ENCODE measurements at regions not wholly inside any gene's neighbourhood (a gene's known extent, or its start where the extent isn't known, plus 50 kb on each side); places are given as distances from the start of the nearest gene placed in this dataset.

DNA sequence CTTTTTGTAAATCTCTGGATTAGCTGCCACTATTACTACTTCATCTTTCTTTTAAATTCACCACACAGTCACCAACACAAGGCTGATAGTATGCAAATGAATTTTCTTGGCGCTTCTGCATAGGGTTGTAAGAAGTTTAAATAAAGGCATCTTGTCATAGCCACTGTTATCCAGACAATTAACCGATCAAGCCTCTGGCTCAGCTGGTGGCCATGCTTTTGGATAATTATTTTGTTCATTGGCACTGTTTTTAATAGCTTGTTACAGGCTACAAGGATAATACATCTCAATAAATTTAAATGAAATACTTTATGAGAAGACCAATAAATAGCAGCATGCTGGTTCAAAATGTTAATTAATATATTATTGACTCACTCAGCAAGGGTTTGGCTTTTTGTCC is 1261.0 kb downstream of the FAM181B start:
- no peaks in the 10 kb centered on the region for H3K27me3 ChIP-seq (ENCODE audit: control insufficient read depth, insufficient read depth, low read length, poor library complexity, severe bottlenecking)

DNA sequence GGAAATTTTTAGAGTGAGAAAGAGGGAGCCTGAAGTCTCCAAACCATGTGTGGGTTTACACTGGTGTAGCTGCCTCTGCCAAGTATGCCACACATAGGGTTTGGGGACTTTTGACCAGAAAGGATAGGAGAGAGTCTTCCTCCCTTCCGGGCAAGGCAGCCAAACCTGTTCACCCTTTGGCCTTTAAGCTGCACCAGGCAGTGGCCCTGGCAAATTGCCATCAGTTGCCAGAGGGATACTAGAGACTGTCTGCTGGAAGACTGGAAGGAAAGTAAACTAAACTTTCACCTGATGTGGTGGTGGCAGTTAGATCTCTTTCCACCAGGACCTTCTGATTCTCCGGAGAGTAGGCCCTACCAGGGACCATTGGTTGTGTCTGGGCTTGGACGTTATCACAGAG is 1263.2 kb downstream of the FAM181B start:
- Histone ChIP-seq H3K27me3 (ENCODE audit: control insufficient read depth, insufficient read depth, low read length, poor library complexity, severe bottlenecking) (no peaks in the 10 kb centered on the region), H3K9ac (ENCODE audit: extremely low read depth, low read length, poor library complexity, severe bottlenecking) (no peak overlapping the region), H3K4me3 (ENCODE audit: low read length) (peak overlapping the region; percentile 9), H3K36me3 (ENCODE audit: control insufficient read depth, insufficient read depth, low read length) (no peaks in the 10 kb centered on the region), H3K9me3 (ENCODE audit: control insufficient read depth, low read length) (no peaks in the 10 kb centered on the region), H3K4me1 (ENCODE audit: control insufficient read depth, insufficient read depth, low read length) (peaks cover 3% of the 10 kb centered on the region), H3K27ac (ENCODE audit: low read depth, low read length) (no peak overlapping the region)
- Mint-ChIP-seq H3K36me3 (ENCODE audit: low read depth) (no peaks in the 10 kb centered on the region), H3K4me3 (no peak overlapping the region), H3K9me3 (no peaks in the 10 kb centered on the region), H3K27me3 (ENCODE audit: insufficient read depth) (no peaks in the 10 kb centered on the region), H3K27ac (peak overlapping the region; percentile 28), H3K4me1 (peaks cover 40% of the 10 kb centered on the region)
- WGBS, 2 experiments (ENCODE audit: insufficient coverage in 1 of 2, insufficient read length in 1 of 2), result 92 to 100% methylated on average over 3 of the region's 3 CpGs
- TF ChIP-seq, protein P1, sequence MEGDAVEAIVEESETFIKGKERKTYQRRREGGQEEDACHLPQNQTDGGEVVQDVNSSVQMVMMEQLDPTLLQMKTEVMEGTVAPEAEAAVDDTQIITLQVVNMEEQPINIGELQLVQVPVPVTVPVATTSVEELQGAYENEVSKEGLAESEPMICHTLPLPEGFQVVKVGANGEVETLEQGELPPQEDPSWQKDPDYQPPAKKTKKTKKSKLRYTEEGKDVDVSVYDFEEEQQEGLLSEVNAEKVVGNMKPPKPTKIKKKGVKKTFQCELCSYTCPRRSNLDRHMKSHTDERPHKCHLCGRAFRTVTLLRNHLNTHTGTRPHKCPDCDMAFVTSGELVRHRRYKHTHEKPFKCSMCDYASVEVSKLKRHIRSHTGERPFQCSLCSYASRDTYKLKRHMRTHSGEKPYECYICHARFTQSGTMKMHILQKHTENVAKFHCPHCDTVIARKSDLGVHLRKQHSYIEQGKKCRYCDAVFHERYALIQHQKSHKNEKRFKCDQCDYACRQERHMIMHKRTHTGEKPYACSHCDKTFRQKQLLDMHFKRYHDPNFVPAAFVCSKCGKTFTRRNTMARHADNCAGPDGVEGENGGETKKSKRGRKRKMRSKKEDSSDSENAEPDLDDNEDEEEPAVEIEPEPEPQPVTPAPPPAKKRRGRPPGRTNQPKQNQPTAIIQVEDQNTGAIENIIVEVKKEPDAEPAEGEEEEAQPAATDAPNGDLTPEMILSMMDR (conservative IDR thresholded peaks at IDR 0.05), result no peak
- DNase-seq, result peak; percentile 40

More for the DNA sequence above, 1261.0 kb downstream of the FAM181B start:
- Mint-ChIP-seq H3K4me1 (peaks cover 40% of the 10 kb centered on the region), H3K4me3 (no peak overlapping the region), H3K27ac (no peak overlapping the region), H3K36me3 (ENCODE audit: low read depth) (no peaks in the 10 kb centered on the region), H3K9me3 (no peaks in the 10 kb centered on the region), H3K27me3 (ENCODE audit: insufficient read depth) (no peaks in the 10 kb centered on the region)
- Histone ChIP-seq H3K9ac (ENCODE audit: extremely low read depth, low read length, poor library complexity, severe bottlenecking) (no peak overlapping the region), H3K27ac (ENCODE audit: low read depth, low read length) (no peak overlapping the region), H3K4me1 (ENCODE audit: control insufficient read depth, insufficient read depth, low read length) (peaks cover 3% of the 10 kb centered on the region), H3K9me3 (ENCODE audit: control insufficient read depth, low read length) (no peaks in the 10 kb centered on the region), H3K4me3 (ENCODE audit: low read length) (no peak overlapping the region), H3K36me3 (ENCODE audit: control insufficient read depth, insufficient read depth, low read length) (no peaks in the 10 kb centered on the region)
- 100% methylated on average over 1 of the region's 2 CpGs; no CpG with 5 or more reads in 1 of the 2 experiments for WGBS, 2 experiments (ENCODE audit: insufficient coverage in 1 of 2, insufficient read length in 1 of 2)
- TF ChIP-seq, protein P1 (conservative IDR thresholded peaks at IDR 0.05), result no peak
- DNase-seq, result no peak

DNA sequence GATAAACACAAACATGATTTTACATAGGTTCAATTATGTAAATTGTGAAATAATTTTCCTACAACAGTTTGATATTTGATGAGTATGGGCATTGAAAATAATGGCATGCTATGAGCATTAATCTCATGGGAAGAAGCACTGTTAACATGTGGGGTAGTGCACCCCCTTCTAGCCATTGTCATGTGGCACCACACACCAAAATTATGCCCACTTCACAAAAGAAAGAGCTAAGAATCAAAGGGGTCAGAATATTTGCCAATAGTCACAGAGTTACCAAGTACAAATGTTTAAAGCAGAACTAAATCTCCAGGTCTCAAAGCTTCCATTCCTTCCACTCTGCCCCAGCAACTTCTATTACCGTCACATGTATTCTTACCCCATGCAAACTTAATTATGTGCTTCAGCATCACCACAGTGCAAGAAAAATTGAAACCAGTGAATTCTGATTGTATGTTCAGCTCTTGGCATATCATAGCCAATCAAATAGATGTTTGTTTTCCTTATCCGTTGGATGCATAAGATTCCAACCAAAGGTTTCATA is 1273.8 kb downstream of the FAM181B start:
- H3K9me3 Mint-ChIP-seq, result no peaks in the 10 kb centered on the region

More for the DNA sequence above, 1273.8 kb downstream of the FAM181B start:
- H3K27me3 Mint-ChIP-seq (ENCODE audit: insufficient read depth), result no peaks in the 10 kb centered on the region
- Histone ChIP-seq H3K27me3 (ENCODE audit: control insufficient read depth, insufficient read depth, low read length, poor library complexity, severe bottlenecking) (no peaks in the 10 kb centered on the region), H3K4me1 (ENCODE audit: control insufficient read depth, insufficient read depth, low read length) (no peaks in the 10 kb centered on the region), H3K9ac (ENCODE audit: extremely low read depth, low read length, poor library complexity, severe bottlenecking) (no peak overlapping the region), H3K27ac (ENCODE audit: low read depth, low read length) (no peak overlapping the region), H3K9me3 (ENCODE audit: control insufficient read depth, low read length) (no peaks in the 10 kb centered on the region), H3K36me3 (ENCODE audit: control insufficient read depth, insufficient read depth, low read length) (no peaks in the 10 kb centered on the region), H3K4me3 (ENCODE audit: low read length) (no peak overlapping the region)
- H3K27ac Mint-ChIP-seq, result no peak overlapping the region
- no peak overlapping the region for H3K4me3 Mint-ChIP-seq
- TF ChIP-seq, protein P1 (conservative IDR thresholded peaks at IDR 0.05), result no peak
- H3K4me1 Mint-ChIP-seq, result peaks cover 5% of the 10 kb centered on the region
- no peaks in the 10 kb centered on the region for H3K36me3 Mint-ChIP-seq (ENCODE audit: low read depth)
- WGBS, 2 experiments (ENCODE audit: insufficient coverage in 1 of 2, insufficient read length in 1 of 2), result 90 to 100% methylated on average over 1 to 2 of the region's 2 CpGs
- no peak for DNase-seq

Data from endodermal cell (in vitro differentiated cells).